PC-9 (cell line): ENCODE measurements at regions not wholly inside any gene's neighbourhood (a gene's known extent, or its start where the extent isn't known, plus 50 kb on each side); places are given as distances from the start of the nearest gene placed in this dataset.

Experiments used
- BruUV-seq: library from RNA; stranded (reverse); fragments of 400-500 nt; replicated peaks from 2 replicates; lab custom pipeline; 2021; lab: Mats Ljungman, UMichigan
- CTCF ChIA-PET: fragments of 300-600 bp; sonication (Branson Sonifier 250); formaldehyde crosslinking; loops from one replicate; lab custom pipeline; 2022; ENCODE audit warnings: antibody characterized with exemption; lab: Charles Lee
- POLR2A ChIA-PET: fragments of 300-600 bp; sonication (Branson Sonifier 250); formaldehyde crosslinking; loops from one replicate; lab custom pipeline; 2022; ENCODE audit warnings: antibody characterized with exemption; ENCODE audit not compliant: unreplicated experiment; lab: Charles Lee
- DNase-seq, 2 experiments: peaks; one replicate each; pipeline versions ENCODE4 v3.0.0 to v3.0.0-alpha.2; 2015 to 2022; ENCODE audit warnings: mixed read lengths in 1 of 2
- H2AFZ ChIP-seq: fragments of 200-600 bp; sonication (generic); 2 replicates; pipeline ENCODE4 v1.8.1; 2017; ENCODE audit warnings: antibody characterized with exemption
- H3F3A ChIP-seq: fragments of 200-600 bp; sonication (generic); 2 replicates; pipeline ENCODE4 v1.8.1; 2017; ENCODE audit warnings: antibody characterized with exemption, mild to moderate bottlenecking, low read depth; ENCODE audit not compliant: insufficient read depth
- H3K27ac ChIP-seq: fragments of 200-600 bp; sonication (generic); 2 replicates; pipeline ENCODE4 v1.6.1; 2016; ENCODE audit warnings: mixed run types
- H3K27me3 ChIP-seq: fragments of 200-600 bp; sonication (generic); 2 replicates; pipeline ENCODE4 v1.6.1; 2016; ENCODE audit warnings: low read depth, mixed run types; ENCODE audit not compliant: insufficient read depth
- H3K36me3 ChIP-seq: fragments of 200-600 bp; sonication (generic); 2 replicates; pipeline ENCODE4 v1.6.1; 2016; ENCODE audit warnings: low read depth, mixed run types
- H3K4me1 ChIP-seq: fragments of 200-600 bp; sonication (generic); replicated peaks from 2 replicates; pipeline ENCODE4 v1.6.1; 2016; ENCODE audit warnings: mixed run types; ENCODE audit not compliant: insufficient read depth
- H3K4me2 ChIP-seq: fragments of 200-600 bp; sonication (generic); 2 replicates; pipeline ENCODE4 v1.6.1; 2017; ENCODE audit warnings: mixed run types
- H3K4me3 ChIP-seq: fragments of 200-600 bp; sonication (generic); 2 replicates; pipeline ENCODE4 v1.6.1; 2016; ENCODE audit warnings: mixed run types
- H3K79me2 ChIP-seq: fragments of 200-600 bp; sonication (generic); 2 replicates; pipeline ENCODE4 v1.6.1; 2017; ENCODE audit warnings: low read depth, mixed run types
- H3K9me2 ChIP-seq: fragments of 200-600 bp; sonication (generic); 2 replicates; pipeline ENCODE4 v1.8.1; 2017; ENCODE audit warnings: mild to moderate bottlenecking; ENCODE audit not compliant: insufficient read depth
- H3K9me3 ChIP-seq: fragments of 200-600 bp; sonication (generic); 2 replicates; pipeline ENCODE4 v1.8.1; 2016; ENCODE audit warnings: low read depth; ENCODE audit not compliant: insufficient read depth
- H4K20me1 ChIP-seq: fragments of 200-600 bp; sonication (generic); 2 replicates; pipeline ENCODE4 v1.8.1; 2017; ENCODE audit not compliant: insufficient read depth
- EZH2 ChIP-seq: fragments of 200-600 bp; sonication (generic); IDR thresholded peaks from 2 replicates; pipeline ENCODE4 v1.8.0; 2017; ENCODE audit warnings: antibody characterized with exemption, low read depth
- intact Hi-C: fragments of 100-400 bp; cut with micrococcal nuclease; formaldehyde crosslinking; loops from one replicate; pipeline ENCODE4 v1.10.0; 2022; ENCODE audit not compliant: unreplicated experiment
- TF ChIP-seq, protein P1 (sequence below): fragments of 200-600 bp; sonication (generic); conservative IDR thresholded peaks from 2 replicates; pipeline ENCODE4 v1.6.1; 2017; ENCODE audit warnings: mixed run types, antibody characterized with exemption, mild to moderate bottlenecking, moderate library complexity

DNA sequence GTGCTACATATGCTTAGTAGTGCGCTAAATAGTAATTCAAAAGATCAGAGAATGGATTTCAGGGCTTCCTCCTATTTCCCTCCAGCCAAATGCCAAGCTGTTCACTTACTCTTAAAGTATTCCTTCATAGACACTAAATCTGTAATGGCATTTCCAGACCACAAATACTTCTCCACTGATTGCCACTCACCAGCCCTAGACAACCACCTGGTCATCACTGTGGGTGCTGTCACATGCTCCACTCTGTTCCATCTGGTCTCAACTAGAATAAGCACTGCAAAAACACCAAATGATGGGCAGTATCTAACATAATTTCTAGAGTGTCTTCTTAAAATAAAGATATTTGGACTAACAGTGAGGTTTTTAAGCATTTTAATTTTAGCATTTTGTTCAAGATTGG, 341.3 kb downstream of the AASDHPPT start:
- intact Hi-C loops, result no loop called here
- H4K20me1 ChIP-seq, result no peaks in the 10 kb centered on the region
- ChIA-PET POLR2A (no interaction called here), CTCF (no interaction called here)
- no peaks in the 10 kb centered on the region; the same call in 1 of the 2 replicates for H3K9me3 ChIP-seq
- H3K4me3 ChIP-seq, result no peak overlapping the region
- no peaks in the 10 kb centered on the region for H3K27me3 ChIP-seq
- peaks cover 21% of the 10 kb centered on the region for H3K4me1 ChIP-seq
- H3K36me3 ChIP-seq, result no peaks in the 10 kb centered on the region
- no peaks in the 10 kb centered on the region for H3F3A ChIP-seq
- no peak for DNase-seq
- TF ChIP-seq, protein P1, sequence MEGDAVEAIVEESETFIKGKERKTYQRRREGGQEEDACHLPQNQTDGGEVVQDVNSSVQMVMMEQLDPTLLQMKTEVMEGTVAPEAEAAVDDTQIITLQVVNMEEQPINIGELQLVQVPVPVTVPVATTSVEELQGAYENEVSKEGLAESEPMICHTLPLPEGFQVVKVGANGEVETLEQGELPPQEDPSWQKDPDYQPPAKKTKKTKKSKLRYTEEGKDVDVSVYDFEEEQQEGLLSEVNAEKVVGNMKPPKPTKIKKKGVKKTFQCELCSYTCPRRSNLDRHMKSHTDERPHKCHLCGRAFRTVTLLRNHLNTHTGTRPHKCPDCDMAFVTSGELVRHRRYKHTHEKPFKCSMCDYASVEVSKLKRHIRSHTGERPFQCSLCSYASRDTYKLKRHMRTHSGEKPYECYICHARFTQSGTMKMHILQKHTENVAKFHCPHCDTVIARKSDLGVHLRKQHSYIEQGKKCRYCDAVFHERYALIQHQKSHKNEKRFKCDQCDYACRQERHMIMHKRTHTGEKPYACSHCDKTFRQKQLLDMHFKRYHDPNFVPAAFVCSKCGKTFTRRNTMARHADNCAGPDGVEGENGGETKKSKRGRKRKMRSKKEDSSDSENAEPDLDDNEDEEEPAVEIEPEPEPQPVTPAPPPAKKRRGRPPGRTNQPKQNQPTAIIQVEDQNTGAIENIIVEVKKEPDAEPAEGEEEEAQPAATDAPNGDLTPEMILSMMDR, result no peak
- TF ChIP-seq EZH2, result no peak
- H3K9me2 ChIP-seq, result no peaks in the 10 kb centered on the region
- H2AFZ ChIP-seq, result no peak overlapping the region
- no peak overlapping the region for H3K27ac ChIP-seq
- no peaks in the 10 kb centered on the region for H3K79me2 ChIP-seq
- BruUV-seq, result no TSS peak
- no peak overlapping the region for H3K4me2 ChIP-seq

DNA sequence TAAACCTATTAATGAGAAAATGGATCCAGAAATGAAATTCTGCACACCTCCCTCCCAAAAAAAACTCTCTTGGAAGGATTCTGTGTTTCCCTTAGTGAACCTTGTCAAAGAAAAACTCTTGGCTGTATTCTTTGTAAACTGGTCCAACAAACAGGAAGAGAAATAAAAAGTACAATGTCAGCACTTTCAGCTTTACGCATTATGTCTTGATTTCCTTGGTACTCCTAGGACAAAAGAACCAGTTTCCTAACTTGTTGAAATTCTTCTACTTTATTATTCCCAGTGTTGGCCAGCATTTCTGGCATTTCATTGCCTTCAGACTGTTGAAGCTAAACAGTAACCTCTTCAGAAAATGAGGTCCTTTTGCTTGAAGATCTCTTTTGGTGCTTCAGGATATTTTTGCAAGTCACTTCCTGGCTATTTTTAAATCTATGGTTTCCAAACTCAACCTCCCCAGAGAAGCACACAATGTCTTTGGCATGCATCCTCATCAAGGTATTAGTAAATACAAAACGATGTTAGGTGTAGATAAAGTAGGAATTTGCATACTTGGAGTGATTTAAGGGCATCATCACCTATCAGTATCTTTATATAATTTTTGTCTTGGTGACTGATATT, 342.7 kb downstream of the AASDHPPT start:
- Histone ChIP-seq H4K20me1 (no peaks in the 10 kb centered on the region), H3K4me1 (peaks cover 29% of the 10 kb centered on the region), H2AFZ (no peak overlapping the region), H3K9me3 (no peaks in the 10 kb centered on the region; the same call in 1 of the 2 replicates), H3K36me3 (no peaks in the 10 kb centered on the region), H3K4me3 (no peak overlapping the region), H3K27me3 (no peaks in the 10 kb centered on the region), H3K27ac (no peak overlapping the region), H3K79me2 (no peaks in the 10 kb centered on the region), H3K4me2 (no peak overlapping the region), H3K9me2 (no peaks in the 10 kb centered on the region), H3F3A (peaks cover 5% of the 10 kb centered on the region; the same call in 1 of the 2 replicates)
- no TSS peak for BruUV-seq
- DNase-seq, result no peak
- CTCF ChIA-PET, result no interaction called here
- TF ChIP-seq, protein P1, result no peak
- no peak for TF ChIP-seq EZH2
- POLR2A ChIA-PET, result no interaction called here
- intact Hi-C loops, result loop anchor here (5.0 kb wide), 1 partner anchor 53 kb away; no protein-coding TSS in a partner anchor

DNA sequence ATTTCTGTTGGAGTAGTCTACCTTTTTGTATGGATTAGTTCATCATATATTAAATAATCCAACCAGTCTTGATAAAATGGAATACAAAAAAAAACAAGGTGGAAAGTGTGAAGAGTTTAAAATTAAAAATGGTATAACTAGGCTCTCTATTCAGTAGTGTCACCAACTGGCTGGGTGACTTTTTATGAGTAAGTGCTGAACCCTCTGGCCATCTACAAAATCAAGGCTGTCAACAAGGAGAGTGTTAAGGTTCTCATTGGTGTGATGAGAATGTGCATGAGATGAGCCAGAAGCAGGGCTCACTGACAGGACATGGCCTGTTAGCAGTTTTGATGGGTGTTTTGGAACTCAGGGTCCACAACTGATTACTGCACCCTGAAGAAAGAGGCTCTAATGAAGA, 343.2 kb downstream of the AASDHPPT start:
- TF ChIP-seq EZH2, result no peak
- TF ChIP-seq, protein P1, result no peak
- Histone ChIP-seq H3K36me3 (no peaks in the 10 kb centered on the region), H3K9me3 (no peaks in the 10 kb centered on the region; the same call in 1 of the 2 replicates), H3K4me3 (no peak overlapping the region), H3K27me3 (no peaks in the 10 kb centered on the region), H4K20me1 (no peaks in the 10 kb centered on the region), H2AFZ (no peak overlapping the region), H3K4me1 (peaks cover 29% of the 10 kb centered on the region), H3K79me2 (no peaks in the 10 kb centered on the region), H3F3A (peaks cover 5% of the 10 kb centered on the region; the same call in 1 of the 2 replicates), H3K27ac (no peak overlapping the region), H3K9me2 (no peaks in the 10 kb centered on the region), H3K4me2 (no peak overlapping the region)
- BruUV-seq, result no TSS peak
- POLR2A ChIA-PET, result no interaction called here
- CTCF ChIA-PET, result no interaction called here
- intact Hi-C loops, result loop anchor here (5.0 kb wide), 1 partner anchor 53 kb away; no protein-coding TSS in a partner anchor
- no peak for DNase-seq
